GM21619 (cell line): ENCODE measurements at regions not wholly inside any gene's neighbourhood (a gene's known extent, or its start where the extent isn't known, plus 50 kb on each side); places are given as distances from the start of the nearest gene placed in this dataset.
"Not testable (repeated sequence)": the region's sequence is repeated elsewhere in the genome, so short reads cannot be mapped to it uniquely, and the experiment has no call there.

Experiments used
- ATAC-seq: cut with Tn5 transposase; IDR thresholded peaks from one replicate; pipeline ENCODE4 v1.9.1; 2021; ENCODE audit not compliant: unreplicated experiment

DNA sequence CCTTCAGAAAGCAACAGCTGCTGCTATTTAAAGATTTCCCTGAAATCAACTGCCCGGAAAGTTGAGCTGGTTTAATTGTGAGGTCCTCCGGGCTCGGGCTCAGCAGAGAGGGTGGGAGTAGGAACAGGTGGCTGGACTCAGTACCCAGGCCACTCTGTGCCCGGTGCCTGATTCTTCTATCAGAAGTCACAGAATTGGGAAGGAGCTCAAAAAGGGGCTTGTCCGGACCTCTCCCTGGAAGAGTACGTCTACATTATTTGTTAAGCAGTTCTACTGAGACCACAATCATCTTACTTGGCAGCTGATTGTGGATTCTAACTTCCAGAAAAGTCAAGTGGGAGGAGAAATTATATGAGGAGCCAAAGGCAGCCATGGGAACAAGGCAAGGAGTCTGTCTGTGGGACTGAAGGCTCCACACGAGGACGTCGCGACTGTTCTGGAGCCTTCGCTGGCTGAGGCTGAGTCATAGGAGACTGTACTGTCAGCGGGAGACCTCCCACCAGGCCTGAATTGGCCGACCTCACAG is 91.7 kb upstream of the ANKRD10 start:
- ATAC-seq, result no peak

GRCh38 chr13:111005808-111006505 is 91.1 kb upstream of the ANKRD10 start:
- no peak for ATAC-seq

DNA sequence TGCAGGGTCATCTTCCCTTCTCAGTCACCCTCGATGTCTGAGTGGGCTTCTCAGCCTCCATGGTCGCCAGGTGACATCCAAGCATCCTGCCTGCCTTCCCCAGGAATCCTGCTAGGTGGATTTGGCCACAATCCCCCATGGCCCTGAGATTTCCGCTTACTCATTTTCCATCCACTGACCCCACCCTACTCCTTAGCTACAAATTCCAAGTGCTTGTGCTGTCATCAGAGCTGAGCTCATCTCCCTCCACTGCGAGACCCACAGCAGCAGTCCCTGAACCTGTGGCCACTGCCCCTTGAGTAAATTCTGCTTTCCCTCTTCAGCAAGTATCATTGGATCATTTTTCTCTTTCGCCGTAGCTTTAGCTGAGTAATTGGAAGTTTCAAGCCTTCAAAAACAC is 90.5 kb upstream of the ANKRD10 start:
- ATAC-seq, result no peak

GRCh38 chr13:111004444-111004843 is 89.6 kb upstream of the ANKRD10 start:
- ATAC-seq, result no peak

DNA sequence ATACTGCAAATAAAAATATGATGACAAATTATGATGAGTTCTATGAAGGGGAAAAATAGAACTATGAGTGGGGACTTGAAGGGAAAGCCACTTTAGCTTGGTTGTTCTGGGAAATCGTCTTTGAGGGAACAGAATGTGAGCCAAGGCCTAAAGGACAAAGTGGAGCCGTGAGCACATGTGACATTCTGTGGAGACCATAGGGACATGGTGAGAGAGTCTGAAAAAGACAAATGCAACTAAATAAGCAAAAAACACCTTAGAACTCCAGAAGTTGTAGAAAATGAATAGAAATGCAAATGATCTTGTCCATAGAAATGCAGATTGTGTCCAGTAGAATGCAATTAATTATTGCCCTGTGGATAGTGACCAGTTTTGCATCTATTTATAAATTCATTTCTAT is 86.8 kb upstream of the ANKRD10 start:
- ATAC-seq, result no peak

DNA sequence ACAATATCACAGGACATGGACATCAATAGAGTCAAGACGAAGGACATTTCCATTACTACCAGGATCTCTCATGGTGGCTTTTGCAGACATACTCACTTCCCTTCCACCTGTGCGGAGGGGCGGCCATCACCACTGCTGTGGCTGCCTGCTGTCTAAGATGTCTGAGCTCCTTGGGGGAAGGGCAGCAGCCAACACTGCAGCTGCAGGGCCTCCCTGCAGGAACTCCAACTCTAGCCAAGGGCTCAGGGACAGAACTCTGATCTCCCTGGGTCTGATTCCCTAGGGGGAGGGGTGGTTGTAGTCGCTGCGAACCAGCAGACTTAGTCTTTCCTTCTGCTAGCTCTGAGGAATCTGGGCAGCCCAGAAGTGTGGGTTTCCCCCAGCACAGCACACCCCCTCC is 78.9 kb upstream of the ANKRD10 start:
- ATAC-seq, result no peak

- no peak for ATAC-seq
Observed at GRCh38 chr13:110991991-110992508, 77.2 kb upstream of the ANKRD10 start.

- no peak for ATAC-seq
Observed at GRCh38 chr13:110989331-110989730, 74.5 kb upstream of the ANKRD10 start.

GRCh38 chr13:110985541-110985940 is 70.7 kb upstream of the ANKRD10 start:
- no peak for ATAC-seq

DNA sequence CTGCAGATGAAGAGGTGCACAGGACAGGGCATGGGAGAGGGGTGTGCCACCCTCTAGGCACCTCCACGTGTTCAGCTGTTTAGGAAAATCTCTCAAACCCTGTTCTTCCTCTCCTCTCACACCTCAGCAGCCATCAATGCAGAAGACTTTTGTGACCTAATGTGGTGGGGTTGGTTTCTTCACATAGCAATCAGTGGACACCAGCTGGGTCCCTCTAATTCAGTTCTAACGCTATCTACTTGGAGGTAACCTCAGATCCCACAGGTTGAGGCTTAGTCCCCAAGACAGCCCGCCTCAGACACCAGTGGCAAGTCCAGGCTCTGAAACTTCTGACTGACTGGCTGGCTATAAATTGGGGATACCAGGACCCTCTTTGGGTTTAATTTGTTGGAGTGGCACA is 69.9 kb upstream of the ANKRD10 start:
- no peak for ATAC-seq

DNA sequence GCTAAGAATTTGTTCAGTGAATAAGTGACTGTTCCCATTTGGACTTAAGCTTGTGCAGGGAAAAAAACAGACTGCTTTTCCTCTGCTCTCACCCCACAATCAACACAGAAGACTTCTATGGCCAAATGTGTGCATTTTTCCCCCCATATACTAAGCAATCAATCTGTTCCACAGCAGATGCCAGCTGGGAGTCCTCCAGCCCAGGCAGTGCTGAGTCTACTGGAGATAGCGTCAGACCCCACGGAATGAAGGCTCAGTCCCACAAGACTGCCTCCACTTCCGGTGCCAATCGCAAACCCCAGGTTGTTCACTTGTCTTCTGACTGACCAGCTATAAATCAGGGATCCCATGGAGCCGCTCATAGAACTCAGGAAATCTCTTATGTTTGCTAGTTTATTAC is 69.5 kb upstream of the ANKRD10 start:
- no peak for ATAC-seq

DNA sequence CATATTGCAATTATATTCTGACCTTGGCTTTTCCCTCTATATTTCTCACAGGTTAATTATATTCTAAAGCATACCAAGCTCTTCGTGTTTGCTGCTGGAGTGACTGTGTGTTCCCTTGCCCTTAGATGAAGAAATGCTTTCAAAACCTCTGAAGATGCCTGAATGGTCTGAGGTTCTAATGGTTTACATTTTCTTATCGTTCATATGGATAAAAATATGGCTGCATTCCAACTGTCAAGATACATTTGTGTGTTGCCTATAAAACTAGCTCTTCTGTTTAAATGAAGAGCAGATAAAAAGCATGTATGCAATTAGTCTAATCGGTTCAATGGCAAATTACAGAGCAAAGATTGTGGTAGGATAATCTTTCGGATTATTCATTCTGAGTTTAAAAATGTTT is 68.4 kb upstream of the ANKRD10 start:
- no peak for ATAC-seq

DNA sequence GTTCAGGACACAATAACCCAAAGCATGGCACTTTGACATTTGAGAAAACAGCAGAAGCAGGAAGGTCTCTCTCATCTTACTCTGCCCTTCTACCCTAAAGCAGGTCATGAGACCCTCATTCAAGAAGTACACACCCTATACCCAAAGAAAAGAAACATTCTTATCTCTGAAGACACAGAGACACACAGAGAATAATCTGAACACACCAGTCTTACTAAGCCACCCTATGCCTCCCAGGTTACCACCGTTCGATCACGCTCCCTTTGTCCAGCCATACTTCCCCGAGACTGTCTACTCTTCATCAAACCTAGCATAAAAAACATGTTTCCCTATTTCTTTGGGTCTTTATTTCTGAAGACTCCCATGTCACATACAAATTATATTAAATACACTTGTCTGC is 66.5 kb upstream of the ANKRD10 start:
- no peak for ATAC-seq

DNA sequence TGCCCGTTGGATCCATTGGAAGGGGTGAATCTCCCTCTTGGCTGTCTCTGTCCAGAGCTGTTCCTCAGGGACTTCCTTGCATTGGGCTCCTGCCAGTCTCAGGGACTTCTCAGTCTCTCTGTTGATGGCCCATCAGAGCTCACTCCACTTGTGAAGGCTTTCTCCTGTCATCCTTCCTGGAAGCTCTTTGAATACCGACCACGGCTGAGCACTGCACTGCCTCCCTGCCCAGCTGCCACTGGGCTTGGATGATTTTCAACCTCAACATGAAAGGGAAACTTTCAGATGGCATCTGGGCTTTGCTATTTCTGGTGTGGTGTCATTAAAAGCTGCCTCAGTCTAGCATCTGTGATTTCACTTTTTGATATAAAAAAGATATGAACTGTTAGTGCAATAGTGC is 66.1 kb upstream of the ANKRD10 start:
- ATAC-seq, result no peak

- not testable (repeated sequence) for ATAC-seq
Observed at GRCh38 chr13:110979149-110979548, 64.3 kb upstream of the ANKRD10 start.

DNA sequence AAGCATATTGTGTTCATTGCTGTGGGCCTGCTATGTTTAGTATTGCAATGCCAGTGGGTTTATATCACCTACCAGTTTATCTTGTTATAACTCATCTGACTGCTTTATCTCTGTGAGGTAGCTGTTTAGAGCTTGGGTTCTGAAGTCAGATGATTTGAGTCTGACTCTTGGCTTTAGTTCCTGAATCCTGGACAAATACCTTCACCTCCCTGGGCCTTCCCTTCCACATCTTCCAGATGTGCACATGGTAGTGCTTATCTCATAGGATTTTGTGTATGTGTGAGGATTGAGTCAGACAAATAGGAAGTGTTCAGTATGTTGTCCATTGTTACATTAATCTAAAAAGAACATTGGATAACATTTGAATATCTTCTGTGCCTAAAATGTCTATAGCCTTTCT is 63.5 kb upstream of the ANKRD10 start:
- no peak for ATAC-seq

DNA sequence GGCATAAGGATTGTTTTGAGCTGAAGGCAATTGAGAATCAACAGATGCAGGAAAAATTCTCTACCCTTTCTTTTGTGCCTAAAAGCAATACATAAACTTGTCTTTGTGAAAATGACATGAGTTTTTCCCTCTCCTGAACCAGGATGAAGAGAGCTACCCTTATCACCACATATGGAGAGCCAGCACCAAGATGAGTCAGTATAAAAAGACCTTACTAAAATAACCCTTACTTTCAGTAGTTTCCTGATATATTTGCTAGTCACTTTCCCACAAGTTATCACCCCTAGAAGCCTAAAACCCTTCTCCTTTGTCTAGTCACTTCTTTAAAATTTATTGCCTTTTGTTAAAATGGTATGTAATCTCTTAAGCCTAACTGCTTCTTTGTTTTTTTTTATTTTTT is 61.9 kb upstream of the ANKRD10 start:
- no peak for ATAC-seq

GRCh38 chr13:110973007-110973700 is 58.3 kb upstream of the ANKRD10 start:
- ATAC-seq, result no peak

DNA sequence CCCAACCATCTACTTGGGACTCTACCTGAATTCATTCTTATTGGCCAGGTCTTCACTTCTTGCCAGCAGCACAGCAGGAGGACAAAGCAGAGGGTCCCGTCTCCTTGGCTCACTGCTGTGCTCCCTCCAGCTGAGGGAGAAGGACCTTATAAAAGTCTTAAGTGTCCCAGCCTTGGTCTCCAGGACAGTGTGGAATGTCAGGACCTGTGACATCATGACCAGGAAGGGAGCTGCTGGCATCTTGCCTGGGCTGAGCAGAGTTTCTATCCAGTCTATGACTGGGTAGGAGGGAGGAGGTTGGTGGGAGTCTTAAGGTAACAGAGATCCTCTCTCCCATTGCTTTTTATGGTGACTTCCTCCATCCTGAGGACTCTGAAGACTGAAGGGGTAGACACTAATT is 56.6 kb upstream of the ANKRD10 start:
- no peak for ATAC-seq

GRCh38 chr13:110967156-110967855 is 52.4 kb upstream of the ANKRD10 start:
- not testable (repeated sequence) for ATAC-seq

GRCh38 chr13:110965755-110966134 is 50.9 kb upstream of the ANKRD10 start:
- ATAC-seq, result no peak
